Gastrocnemius medialis (tissue), 4 donors: ENCODE measurements at regions not wholly inside any gene's neighbourhood (a gene's known extent, or its start where the extent isn't known, plus 50 kb on each side); places are given as distances from the start of the nearest gene placed in this dataset.
"Not testable (repeated sequence)": the region's sequence is repeated elsewhere in the genome, so short reads cannot be mapped to it uniquely, and the experiment has no call there.

ENCODE experiments used
- CTCF ChIP-seq, 5 experiments: fragments of 450-650 bp in 3 of 5; fragments of 200-600 bp in 2 of 5; sonication (generic) in 2 of 5; IDR thresholded peaks in 4 of 5; conservative IDR thresholded peaks in 1 of 5; 1 replicate in 4 of 5; 2 replicates in 1 of 5; pipeline ENCODE4 v1.5.1; 2016 to 2019; ENCODE audit warnings: antibody characterized with exemption in 5 of 5, mild to moderate bottlenecking in 3 of 5, moderate library complexity in 3 of 5
- POLR2A ChIP-seq, 2 donors: fragments of 450-650 bp; IDR thresholded peaks; one replicate each; pipeline ENCODE4 v1.6.1; 2017; ENCODE audit warnings: antibody characterized with exemption in 2 of 2, mild to moderate bottlenecking in 2 of 2, moderate library complexity in 2 of 2

GRCh38 chr22:16654336-16654735 is 61.7 kb upstream of the CCT8L2 start:
- TF ChIP-seq CTCF (IDR thresholded peaks at IDR 0.05 in 4 of 5, conservative IDR thresholded peaks at IDR 0.05 in 1 of 5); POLR2A (IDR thresholded peaks at IDR 0.05): not testable (repeated sequence)
